HUES48 (cell line): ENCODE measurements at regions not wholly inside any gene's neighbourhood (a gene's known extent, or its start where the extent isn't known, plus 50 kb on each side); places are given as distances from the start of the nearest gene placed in this dataset.

Experiments used
- H3K27ac ChIP-seq: one replicate; pipeline ENCODE4 v1.7.0; 2013; ENCODE audit warnings: low read depth, low read length, inconsistent platforms
- H3K27me3 ChIP-seq: 2 replicates; pipeline ENCODE4 v1.6.1; 2013; ENCODE audit warnings: mild to moderate bottlenecking, low read length; ENCODE audit not compliant: control insufficient read depth, insufficient read depth
- H3K36me3 ChIP-seq: 2 replicates; pipeline ENCODE4 v1.6.1; 2013; ENCODE audit warnings: low read length; ENCODE audit not compliant: control insufficient read depth, insufficient read depth
- H3K4me1 ChIP-seq: 2 replicates; pipeline ENCODE4 v1.6.1; 2013; ENCODE audit warnings: mild to moderate bottlenecking, low read length; ENCODE audit not compliant: control insufficient read depth, insufficient read depth
- H3K4me3 ChIP-seq: 2 replicates; pipeline ENCODE4 v1.5.1; 2013; ENCODE audit warnings: mild to moderate bottlenecking, low read depth, low read length
- H3K9ac ChIP-seq: 2 replicates; pipeline ENCODE4 v1.6.1; 2013; ENCODE audit warnings: mild to moderate bottlenecking, low read depth, low read length, moderate library complexity
- H3K9me3 ChIP-seq: 2 replicates; pipeline ENCODE4 v1.6.1; 2013; ENCODE audit warnings: low read length; ENCODE audit not compliant: control insufficient read depth, insufficient read depth

DNA sequence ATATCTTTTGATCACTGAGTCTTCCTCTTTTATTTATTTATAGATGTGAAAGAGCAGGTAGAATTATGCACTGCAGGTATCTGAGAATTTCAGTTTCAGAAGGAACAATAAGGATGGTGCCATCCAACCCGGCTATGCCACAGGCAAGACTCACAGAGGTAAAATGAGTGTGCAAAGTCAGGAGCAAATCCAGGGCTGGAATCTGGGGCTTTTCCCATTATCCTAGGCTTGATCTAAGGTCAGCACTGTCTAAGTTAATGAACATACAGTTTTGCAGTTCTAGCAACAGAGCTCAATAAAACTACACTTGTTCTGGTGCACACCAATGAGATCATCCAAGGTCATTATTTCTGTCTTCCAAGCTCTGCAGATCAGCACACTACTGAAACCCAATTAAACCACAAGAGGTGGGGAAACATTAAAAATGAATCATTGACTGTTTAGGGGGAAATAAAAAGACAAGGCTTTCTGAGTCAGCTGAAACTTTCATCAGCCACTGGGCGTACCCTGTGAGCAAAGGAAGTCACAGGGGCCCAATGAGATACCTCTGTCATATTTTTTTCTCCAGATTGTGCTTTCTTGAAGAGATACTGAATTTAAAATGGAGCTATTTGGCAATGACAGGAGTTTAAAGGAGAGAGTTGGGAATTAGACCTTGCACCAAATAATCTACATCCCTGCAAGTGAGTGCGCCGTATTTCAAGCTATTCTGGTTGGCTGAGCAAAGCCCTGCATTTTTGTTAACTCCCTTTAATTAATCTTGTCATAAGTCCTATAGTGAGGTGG lies 662.2 kb upstream of the ZNF608 start:
- no peak overlapping the region for H3K27ac ChIP-seq
- H3K9me3 ChIP-seq, result no peaks in the 10 kb centered on the region
- no peak overlapping the region for H3K4me3 ChIP-seq
- no peak overlapping the region for H3K9ac ChIP-seq
- H3K4me1 ChIP-seq, result peaks cover 52% of the 10 kb centered on the region
- no peaks in the 10 kb centered on the region for H3K36me3 ChIP-seq
- no peaks in the 10 kb centered on the region for H3K27me3 ChIP-seq

DNA sequence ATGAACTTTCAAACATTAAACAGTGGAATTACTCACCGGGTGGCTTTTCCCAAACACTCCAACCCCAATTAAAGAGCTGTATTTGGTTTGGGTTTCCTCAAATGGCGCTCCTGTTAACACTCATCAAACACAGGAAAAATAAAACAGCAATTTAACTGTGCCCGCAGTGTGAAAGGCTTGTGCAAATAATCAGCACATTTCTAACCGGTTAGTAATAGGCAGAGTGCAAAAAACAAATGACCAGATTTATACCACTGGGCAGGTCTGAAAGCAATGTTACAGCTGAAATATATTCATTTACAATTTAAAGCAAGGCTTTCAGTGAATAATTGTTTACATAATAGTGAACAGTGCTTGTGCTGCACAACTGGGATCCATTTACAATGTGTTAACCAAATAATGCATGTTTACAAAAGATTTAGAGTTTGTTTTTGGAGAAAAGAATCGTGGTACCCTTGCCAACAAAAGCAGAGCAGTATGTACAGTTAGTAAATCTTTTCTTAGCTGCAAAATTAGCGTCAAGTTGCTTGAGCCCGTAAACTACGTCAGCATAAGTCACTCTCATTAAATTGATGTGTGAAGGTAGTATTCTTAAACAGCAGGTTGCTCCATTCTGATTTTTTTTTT lies 662.9 kb upstream of the ZNF608 start:
- peaks cover 59% of the 10 kb centered on the region for H3K4me1 ChIP-seq
- H3K9me3 ChIP-seq, result no peaks in the 10 kb centered on the region
- H3K27me3 ChIP-seq, result no peaks in the 10 kb centered on the region
- peak overlapping the region; percentile 64 for H3K27ac ChIP-seq
- H3K4me3 ChIP-seq, result no peak overlapping the region
- no peaks in the 10 kb centered on the region for H3K36me3 ChIP-seq
- H3K9ac ChIP-seq, result no peak overlapping the region

DNA sequence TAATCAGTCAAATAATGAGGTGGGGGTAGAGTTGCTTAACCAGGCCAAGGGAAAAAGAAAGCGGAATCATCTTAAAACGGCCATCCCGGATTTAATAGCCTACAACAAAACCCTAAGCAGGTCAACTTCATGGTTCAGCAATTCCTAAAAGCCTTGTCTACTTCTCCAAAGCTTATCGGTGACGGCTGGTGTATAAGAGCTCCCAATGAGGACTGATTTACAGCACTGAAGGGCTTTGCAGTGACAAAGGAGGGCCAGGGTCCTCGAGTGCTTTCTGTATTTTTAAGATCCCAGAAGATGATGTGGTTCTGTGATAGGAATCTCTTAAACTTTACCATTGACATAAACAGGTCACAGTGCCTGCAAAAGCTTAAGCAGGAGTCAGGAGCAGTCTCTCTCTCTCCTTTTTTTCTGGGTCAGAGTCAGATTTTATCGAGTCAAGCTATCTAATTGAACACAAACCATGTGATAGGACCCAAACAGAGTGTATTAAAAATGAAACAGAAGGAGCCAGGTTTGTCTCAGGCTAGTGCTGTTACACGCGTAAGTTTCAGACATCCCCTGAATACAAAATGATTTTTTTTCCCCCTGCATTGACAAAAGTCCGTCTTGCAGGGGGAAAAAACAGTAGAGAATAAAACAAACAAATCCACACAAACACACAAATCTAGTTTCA lies 663.6 kb upstream of the ZNF608 start:
- Histone ChIP-seq H3K4me3 (no peak overlapping the region), H3K4me1 (peaks cover 61% of the 10 kb centered on the region)

DNA sequence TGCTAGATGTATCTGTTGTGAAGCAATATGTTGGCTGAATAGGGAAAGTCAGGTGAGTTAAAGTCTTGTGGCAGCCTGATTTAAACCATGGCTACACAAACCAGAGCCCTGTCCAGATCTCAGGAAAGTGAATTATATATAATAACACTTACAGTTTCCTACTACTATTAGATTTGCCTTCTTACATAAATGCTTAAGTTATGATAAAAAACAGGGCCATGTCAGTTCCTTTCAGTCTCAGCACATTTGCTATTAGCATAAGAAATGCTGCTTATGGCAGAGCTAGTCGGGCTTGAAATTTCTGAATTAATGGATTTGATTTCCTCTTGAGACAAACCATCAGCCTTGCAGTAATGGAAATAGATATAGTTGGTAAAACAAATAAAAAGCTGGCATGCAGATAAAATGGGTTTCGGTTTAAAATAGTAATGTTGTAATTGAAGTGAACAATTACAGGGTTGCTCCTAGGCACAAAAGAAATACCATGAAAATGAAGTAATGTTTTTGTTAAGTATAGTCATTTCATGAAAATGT lies 664.2 kb upstream of the ZNF608 start:
- H3K27ac ChIP-seq, result peak overlapping the region; percentile 64
- H3K4me3 ChIP-seq, result peak overlapping the region; percentile 2; the same call in 1 of the 2 replicates
- peaks cover 61% of the 10 kb centered on the region for H3K4me1 ChIP-seq

More for the DNA sequence above, 663.6 kb upstream of the ZNF608 start:
- Histone ChIP-seq H3K9me3 (no peaks in the 10 kb centered on the region), H3K27ac (peak overlapping the region; percentile 64), H3K27me3 (no peaks in the 10 kb centered on the region), H3K9ac (peak overlapping the region; percentile 17; the same call in 1 of the 2 replicates), H3K36me3 (no peaks in the 10 kb centered on the region)

DNA sequence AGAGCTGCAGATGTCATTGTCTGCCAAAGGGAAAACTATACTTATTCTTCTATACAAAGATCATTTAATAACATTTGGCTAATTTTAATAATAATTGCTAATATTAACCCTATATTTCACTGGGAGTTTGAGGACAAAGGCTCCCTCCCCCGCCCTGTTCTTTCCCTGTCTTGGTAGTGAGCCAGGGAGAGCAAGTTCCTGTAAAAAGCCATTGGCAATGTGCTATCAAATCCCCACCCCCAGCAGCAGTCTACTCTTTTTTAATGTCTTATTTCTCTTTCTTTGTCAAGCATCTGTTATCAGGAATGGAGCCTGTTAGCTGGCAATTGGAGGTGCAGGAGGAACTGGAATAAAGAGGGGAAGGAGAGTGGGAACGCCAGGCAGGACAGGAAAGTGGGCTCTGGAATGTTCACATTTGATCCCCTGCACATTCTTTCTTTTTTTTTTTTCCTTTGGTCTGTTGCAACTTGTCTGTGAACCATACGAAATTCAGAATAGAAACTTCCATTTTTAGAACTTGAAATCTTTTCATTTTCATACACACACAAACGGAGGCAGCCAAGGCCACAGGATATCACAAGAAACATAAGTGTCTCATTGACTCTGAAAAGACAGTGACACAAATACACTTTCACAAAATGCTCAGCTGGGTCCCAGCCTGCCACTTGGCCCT lies 664.8 kb upstream of the ZNF608 start:
- peak overlapping the region; percentile 17; the same call in 1 of the 2 replicates for H3K9ac ChIP-seq
- no peaks in the 10 kb centered on the region for H3K27me3 ChIP-seq
- no peaks in the 10 kb centered on the region for H3K36me3 ChIP-seq
- peak overlapping the region; percentile 64 for H3K27ac ChIP-seq
- peak overlapping the region; percentile 26; the same call in 1 of the 2 replicates for H3K4me3 ChIP-seq
- no peaks in the 10 kb centered on the region for H3K9me3 ChIP-seq
- H3K4me1 ChIP-seq, result peaks cover 61% of the 10 kb centered on the region

More for the DNA sequence above, 664.2 kb upstream of the ZNF608 start:
- H3K9me3 ChIP-seq, result no peaks in the 10 kb centered on the region
- H3K9ac ChIP-seq, result peak overlapping the region; percentile 17; the same call in 1 of the 2 replicates
- H3K27me3 ChIP-seq, result no peaks in the 10 kb centered on the region
- no peaks in the 10 kb centered on the region for H3K36me3 ChIP-seq

DNA sequence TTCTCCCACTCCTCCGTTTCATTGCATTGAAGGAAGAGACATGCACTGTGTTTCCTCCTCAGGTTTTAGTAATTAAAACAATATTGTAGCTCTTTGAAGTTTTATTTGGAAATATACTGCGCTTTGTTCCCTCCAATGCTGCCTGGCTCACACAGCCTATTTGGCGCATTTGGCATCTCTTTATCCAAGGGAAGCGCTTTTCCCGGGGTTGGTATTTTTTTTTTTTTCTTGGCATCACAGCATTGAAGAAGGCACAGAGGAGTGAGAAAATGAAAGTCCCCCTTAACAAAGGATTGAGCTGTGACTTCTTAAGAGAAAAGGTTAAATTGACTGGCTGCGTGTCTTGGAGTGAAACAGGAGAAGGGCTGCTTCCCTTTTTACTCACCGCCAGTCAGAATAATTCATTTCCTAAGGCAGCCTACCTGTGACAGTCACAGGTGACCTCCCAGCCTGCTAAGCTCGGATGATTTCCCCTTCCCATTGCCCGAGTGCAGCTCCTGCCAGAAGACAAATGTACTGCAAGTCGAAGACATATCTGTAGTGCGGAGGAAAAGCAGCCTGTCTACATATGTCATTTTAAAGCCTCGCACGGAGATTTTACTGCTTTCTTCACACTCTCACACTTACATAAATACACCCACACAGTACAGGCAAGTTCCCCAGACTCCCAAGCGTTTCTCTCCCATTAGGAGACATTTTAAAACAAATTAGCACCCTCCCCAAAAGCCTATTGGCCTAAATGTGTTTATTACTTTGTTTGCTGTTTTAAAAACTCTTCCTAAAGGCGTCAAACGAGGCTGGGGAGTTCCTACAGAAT lies 665.5 kb upstream of the ZNF608 start:
- Histone ChIP-seq H3K36me3 (no peaks in the 10 kb centered on the region), H3K27me3 (no peaks in the 10 kb centered on the region), H3K9ac (peak overlapping the region; percentile 24; the same call in 1 of the 2 replicates), H3K9me3 (no peaks in the 10 kb centered on the region), H3K4me1 (peaks cover 61% of the 10 kb centered on the region), H3K27ac (peak overlapping the region; percentile 64), H3K4me3 (peak overlapping the region; percentile 26; the same call in 1 of the 2 replicates)

DNA sequence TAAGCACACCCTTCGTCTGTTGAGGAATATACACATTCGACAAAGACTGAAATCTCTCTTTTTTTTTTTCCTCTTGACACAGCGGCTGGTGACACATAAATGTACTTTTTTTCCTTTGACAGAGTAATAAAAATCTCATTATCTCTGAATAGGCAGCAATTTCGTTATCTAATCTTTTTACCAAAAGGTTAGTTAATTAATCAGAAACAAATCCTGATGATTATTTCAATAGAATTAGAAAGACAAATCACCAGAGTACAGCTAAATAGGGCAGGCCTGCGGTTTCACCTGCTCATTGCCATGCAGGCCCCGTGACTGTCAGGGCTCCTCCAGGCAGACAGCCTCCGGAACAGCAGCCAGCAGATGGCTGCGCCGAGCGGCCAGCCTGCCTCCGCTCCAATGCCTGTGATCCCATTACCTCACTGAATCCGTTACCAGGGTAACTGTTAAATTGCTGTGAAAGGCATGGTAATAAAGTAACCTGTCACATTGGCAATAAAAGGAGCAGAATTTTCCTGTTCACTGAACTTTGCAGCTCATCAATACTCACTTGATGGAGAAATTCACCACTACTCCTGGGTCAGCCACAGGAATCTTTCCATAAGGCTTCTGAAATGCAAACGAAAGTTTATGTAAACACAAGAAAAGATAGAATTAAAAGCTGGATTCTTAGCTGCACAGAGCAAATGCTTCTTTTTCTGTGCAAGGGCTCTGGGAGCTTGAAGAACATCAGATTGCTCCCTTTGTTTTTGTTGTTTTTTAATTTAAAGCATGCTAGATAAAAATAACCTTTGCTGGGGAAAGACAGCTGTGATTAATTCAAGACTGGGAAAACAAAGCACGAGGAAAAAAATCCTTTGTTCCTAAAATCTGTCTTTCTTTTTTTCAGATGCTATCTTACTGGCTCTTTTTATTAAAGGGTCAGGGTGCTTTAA lies 666.4 kb upstream of the ZNF608 start:
- Histone ChIP-seq H3K27ac (peak overlapping the region; percentile 64), H3K9ac (no peak overlapping the region; the same call in 1 of the 2 replicates), H3K4me3 (no peak overlapping the region), H3K9me3 (no peaks in the 10 kb centered on the region), H3K27me3 (no peaks in the 10 kb centered on the region), H3K36me3 (no peaks in the 10 kb centered on the region), H3K4me1 (peaks cover 61% of the 10 kb centered on the region)

DNA sequence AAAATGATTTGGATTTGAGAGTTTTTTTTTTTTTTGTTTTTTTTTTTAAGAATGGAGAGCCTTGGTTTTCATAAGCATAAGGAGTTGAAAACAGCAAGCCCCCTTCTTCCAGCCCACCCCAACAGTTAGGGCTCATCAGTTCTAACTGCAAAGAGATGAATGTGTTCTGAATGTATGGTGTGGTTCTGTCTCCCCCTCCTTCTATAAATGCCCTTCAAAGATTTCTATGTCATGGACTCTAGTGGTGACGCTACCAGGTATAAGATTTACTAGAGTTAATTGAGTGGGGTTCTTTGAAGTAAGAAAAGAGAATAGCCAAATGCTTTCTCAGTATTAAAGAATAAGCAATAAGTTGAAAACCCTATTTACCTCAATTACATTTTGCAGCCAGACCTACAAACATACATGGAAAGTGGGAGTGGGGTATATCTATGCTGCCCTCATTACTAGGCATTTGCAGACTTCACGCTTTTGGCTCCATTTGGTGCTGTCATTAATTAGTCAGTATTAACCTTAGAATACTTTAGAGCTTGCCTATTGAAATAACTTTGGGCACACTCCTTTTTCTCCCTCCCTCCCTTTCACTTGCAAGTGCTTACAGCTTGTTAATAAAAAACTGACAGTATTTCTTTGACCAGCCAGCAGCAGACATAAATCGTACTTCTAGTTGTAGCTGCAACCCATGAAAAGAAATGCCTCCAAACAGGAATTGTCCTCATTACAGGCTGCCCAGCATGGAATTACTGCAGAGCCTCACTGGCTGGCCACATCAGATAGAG lies 667.2 kb upstream of the ZNF608 start:
- no peaks in the 10 kb centered on the region for H3K27me3 ChIP-seq
- no peaks in the 10 kb centered on the region for H3K9me3 ChIP-seq
- H3K36me3 ChIP-seq, result no peaks in the 10 kb centered on the region
- no peak overlapping the region; the same call in 1 of the 2 replicates for H3K9ac ChIP-seq
- H3K27ac ChIP-seq, result peak overlapping the region; percentile 64
- peaks cover 57% of the 10 kb centered on the region for H3K4me1 ChIP-seq
- H3K4me3 ChIP-seq, result no peak overlapping the region

DNA sequence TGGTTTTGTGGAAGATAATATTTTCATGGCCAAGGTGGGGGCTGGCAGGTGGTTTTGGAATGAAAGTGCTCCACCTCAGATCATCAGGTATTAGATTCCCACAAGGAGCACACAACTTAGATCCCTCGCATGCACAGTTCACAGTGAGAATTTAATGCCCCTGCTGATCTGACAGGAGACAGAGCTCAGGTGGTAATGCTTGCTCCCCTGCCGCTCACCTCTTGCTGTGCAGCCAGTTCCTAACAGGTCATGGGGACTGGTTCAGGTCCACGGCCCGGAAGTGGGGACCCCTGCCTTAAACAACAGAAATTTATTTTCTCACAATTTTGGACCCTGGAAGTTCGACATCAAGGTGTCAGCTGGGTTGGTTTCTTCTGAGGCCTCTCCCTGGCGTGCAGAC lies 668.7 kb upstream of the ZNF608 start:
- peaks cover 43% of the 10 kb centered on the region for H3K4me1 ChIP-seq
- no peaks in the 10 kb centered on the region for H3K36me3 ChIP-seq
- H3K9me3 ChIP-seq, result no peaks in the 10 kb centered on the region
- no peaks in the 10 kb centered on the region for H3K27me3 ChIP-seq
- H3K4me3 ChIP-seq, result no peak overlapping the region
- H3K27ac ChIP-seq, result no peak overlapping the region
- H3K9ac ChIP-seq, result no peak overlapping the region
